ENCODE measurements at regions not wholly inside any gene's neighbourhood (a gene's known extent, or its start where the extent isn't known, plus 50 kb on each side); places are given as distances from the start of the nearest gene placed in this dataset.
"Not testable (repeated sequence)": the region's sequence is repeated elsewhere in the genome, so short reads cannot be mapped to it uniquely, and the experiment has no call there.

- no peak for DNase-seq
Observed at GRCh38 chr15:36434177-36434576, 145.2 kb upstream of the CDIN1 start.

DNA sequence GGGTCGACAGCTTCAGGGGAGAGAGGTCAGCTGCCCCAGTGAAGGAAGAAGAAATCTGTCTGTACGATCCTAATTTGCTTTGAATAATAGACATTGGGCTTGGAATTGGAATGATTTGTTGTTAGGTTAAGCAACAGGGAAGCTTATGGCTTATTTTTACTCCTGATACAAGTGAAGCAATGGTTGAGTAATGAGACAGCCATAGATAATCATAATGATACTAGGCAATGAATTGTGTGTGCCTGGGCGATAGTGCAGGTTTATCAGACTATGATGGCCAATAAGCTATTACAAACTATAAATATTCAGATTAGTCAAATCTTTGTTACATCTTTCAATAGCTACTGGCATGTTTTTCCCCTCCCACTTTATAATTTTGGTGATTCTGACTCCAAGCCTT is 140.9 kb upstream of the CDIN1 start:
- no peak for DNase-seq

- no peak for DNase-seq
Observed at GRCh38 chr15:36447373-36447772, 132.1 kb upstream of the CDIN1 start.

DNA sequence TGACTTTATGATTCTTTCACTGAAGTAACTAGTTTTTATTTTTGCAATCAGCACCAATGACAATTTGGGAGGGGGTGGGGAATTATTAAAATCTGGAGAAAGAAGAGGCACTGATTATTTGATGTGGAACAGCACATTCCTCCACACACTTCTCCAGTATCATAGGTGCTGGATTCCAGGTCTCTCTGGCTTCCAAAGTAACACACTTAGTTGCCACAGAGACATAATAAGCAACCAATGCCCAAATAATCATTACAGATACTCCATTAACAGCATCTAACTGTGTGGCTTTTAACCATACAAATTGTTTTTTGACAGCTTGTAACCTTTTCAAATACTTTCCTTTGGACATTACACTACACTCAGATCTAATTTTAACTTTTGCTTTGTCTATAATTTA is 131.0 kb upstream of the CDIN1 start:
- no peak for DNase-seq

DNA sequence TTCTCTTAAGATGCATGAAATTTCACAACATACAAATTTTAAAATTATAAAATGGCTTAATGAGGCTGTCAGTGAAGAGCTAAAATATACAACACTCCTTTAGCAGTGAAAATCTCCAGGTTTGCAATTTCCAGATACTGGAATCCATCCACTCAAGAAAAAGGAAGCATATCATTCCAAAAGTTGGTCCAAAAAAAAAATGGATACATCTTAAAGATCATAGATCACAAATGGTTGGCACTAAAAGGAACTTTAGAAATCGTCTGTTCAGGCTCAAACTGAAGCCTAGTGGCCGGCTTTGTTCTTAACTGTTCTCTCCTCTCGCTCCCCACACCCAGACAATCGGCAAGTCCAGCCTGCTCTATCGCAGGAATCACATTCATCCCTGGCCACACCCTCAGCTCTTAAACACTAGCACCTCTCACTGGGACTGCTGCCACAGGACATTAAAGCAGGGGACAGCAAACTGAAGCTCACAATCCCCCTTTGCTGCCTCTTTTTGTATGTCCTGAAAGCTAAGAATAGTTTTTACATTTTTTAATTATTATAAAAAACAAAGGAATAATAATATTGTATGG is 130.3 kb upstream of the CDIN1 start:
- no peak for DNase-seq

DNA sequence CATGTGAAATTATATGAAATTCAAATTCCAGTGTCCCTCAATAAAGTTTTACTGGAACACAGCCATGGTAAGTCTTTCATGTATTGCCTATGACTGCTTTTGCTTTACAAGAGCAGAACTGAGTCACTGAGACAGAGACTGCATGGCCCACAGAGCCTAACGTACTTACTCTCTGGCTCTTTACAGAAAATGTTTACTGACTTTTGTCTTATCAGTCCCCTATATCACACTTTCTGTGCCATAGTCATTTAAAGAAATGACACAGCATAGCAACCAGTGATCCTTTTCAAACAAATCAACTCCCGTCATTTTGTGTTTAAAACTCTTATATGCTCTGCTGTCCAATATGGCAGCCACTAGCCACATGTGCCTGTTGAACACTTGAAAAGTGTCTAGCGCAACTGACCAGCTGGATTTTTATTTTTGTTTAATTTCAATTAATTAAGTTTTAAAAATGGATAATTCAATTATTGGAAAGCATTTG is 129.7 kb upstream of the CDIN1 start:
- DNase-seq: no peak

- DNase-seq: not testable (repeated sequence)
Observed at GRCh38 chr15:36454244-36454643, 125.2 kb upstream of the CDIN1 start.

DNA sequence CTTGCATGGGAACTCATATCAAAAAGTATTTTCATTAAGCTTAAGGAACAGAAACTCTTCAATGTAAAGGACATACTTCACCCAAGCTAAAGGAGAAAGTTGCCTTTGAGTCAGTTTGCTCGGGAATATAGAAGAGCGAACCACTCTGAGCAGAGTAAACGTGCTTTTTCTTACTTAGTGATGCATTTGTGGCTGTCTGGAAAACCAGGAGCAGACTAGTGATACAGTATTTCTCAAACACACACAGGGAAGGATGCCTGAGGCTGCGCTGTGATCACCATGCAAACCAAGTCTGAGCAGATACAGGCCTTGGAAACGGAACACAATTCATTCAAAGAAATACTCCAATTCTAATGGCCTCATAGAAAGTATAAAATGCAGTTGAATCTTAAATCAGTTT is 121.0 kb upstream of the CDIN1 start:
- DNase-seq: no peak

- DNase-seq: no peak
Observed at GRCh38 chr15:36465304-36465703, 114.1 kb upstream of the CDIN1 start.

DNA sequence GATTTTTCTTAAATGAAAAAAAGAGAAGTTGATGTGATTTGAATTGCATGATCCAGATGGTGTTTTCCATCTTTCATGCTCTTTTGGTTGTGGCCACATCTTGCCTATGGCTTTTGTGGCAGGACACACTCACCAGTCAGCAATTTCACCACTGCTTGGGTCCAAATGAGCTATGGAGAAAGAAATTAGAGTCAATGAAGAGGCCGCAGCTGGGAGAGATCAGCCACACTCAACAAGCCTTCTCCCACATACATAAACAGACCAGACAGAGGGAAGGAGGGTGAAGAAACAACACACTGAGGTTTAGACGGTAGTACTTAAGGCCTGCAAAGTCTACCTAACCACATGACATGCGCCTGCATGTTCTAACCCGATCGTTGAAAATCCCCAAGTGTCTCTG is 110.7 kb upstream of the CDIN1 start:
- no peak for DNase-seq

GRCh38 chr15:36469311-36469966 is 110.0 kb upstream of the CDIN1 start:
- no peak for DNase-seq

GRCh38 chr15:36472672-36473071 is 106.8 kb upstream of the CDIN1 start:
- no peak for DNase-seq

DNA sequence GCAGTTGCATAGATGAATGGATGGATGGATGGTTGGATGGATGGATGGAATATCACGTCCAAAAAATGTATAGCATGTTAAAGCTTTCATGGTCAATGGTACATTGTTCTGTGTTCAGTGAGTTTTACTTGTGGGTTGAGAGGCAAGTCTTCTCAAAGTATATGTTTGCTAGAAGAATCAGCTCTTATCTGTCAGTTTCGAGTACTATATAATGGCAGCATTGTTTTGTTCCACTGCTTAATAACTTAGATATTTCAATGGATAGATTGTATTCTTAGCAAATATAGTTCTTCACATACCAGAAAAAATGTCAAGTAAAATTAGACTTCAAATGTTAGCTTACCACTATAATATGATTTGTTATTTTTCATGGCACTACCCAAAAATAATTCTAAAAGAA is 100.9 kb upstream of the CDIN1 start:
- DNase-seq: no peak

DNA sequence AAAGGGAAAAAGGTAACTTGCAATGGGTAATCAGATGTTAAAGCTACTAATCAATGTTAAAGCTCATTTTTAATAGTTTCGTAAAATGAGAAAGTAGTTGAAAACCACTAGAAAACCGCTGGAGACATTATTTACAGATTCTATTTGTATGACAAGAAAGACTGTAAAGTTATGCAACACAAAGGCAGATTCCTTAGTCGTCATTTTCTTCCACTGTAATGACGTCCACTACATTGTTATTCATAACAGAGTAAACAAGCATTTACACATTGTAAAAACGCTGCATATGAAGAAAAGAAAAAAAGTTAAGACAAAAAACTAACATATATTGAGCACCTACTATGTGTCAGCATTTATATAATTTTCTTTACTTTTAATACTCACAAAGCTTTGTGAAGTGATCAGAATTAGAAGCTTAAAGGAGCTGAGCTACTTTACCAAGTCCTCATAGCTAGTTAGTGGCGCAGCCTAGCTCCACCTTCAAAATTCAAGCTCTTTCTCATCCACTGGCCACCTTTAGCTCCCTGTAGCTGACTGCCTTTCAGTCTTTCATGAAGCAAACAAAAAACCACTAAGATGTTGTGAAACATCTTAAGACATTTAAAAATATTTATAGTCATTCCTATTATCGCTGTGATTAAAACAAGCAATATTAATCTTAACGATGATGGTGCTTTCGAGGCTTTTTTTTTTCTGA is 100.1 kb upstream of the CDIN1 start:
- DNase-seq: no peak

GRCh38 chr15:36481156-36481555 is 98.3 kb upstream of the CDIN1 start:
- DNase-seq: no peak

DNA sequence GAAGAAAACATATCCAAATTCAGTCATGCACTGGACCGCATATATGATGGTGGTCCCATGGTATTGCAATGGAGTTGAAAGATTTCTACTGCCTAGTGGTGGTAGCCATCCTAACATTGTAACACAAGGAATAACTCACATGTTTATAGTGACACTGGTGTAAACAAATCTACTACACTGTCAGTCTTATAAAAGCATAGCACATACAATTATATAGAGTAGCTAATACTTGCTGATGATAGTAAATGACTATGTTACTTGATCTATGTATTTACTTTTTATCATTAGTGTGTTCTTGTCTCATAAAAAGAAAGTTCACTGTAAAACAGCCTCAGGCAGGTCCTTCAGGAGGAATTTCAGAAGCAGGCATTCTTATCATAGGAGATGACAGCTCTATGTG is 96.0 kb upstream of the CDIN1 start:
- DNase-seq: no peak

DNA sequence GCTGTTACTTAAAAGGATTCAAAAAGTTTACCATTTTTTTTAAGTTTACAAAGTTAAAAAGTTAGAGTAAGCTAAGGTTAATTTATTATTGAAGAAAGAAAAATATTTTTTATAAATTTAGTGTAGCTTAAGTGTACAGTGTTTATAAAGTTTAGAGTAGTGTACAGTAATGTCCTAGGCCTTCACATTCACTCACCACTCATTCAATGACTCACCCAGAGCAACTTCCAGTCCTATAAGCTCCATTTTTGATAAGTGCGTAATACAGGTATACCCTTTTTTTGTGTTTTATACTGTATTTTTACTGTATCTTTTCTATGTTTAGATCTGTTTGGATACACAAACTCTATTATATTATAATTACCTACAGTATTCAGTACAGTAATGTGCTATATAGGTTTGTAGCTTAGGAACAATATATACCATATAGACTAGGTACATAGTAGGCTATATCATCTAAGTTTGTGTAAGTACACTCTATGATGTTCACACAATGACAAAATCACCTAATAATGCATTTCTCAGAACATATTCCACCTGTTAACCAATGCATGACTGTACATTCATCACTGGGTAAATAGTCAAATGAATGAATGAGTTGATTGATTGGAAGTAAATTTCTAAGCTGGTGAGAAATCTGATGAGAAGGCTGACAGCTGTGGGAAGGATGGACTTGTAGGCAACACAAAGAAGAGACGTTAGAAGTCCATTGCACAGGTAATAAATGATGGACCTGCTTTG is 95.2 kb upstream of the CDIN1 start:
- DNase-seq: no peak

DNA sequence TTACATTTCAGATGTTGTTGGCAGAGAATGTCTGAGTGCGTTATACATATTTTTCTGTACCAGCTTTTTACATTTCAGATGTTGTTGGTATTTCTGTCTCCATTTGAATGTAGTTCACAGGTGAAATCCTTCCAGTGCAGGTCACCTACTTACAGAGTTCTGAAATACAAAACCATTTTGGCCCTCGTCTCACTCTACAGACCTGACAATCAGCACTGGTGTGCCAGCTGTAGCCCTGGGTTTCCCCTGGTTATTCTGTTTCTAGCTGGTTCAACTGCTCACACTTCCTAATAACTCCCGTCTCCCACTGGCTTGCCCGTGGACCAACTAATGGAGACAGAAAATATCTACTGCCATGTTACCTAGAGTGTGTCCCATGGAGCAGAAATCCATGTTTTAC is 87.5 kb upstream of the CDIN1 start:
- DNase-seq: no peak

DNA sequence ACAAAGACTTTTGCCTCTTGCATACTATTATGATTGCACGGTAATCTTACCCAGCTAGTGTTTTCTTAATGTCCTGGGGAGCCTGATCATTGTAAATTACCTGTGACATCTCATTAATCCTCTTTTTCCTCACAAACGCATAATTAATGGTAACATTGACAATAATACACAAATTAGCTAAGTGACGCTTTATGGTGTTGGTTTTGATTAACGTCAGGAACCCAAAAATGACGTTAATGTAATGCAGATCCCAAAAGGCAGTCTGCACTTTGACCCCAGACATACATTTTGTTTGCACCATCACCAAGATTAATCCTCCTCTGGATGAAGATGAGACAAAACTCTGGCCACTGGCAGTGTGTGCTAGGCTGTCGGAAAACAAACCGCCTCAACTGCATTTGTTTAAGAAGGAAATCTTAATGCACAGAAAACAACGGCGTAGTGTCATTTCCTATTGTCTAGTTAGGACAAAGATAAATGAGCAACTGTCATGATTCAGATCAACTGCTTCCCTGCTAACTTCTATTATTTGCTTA is 83.9 kb upstream of the CDIN1 start:
- DNase-seq: no peak

DNA sequence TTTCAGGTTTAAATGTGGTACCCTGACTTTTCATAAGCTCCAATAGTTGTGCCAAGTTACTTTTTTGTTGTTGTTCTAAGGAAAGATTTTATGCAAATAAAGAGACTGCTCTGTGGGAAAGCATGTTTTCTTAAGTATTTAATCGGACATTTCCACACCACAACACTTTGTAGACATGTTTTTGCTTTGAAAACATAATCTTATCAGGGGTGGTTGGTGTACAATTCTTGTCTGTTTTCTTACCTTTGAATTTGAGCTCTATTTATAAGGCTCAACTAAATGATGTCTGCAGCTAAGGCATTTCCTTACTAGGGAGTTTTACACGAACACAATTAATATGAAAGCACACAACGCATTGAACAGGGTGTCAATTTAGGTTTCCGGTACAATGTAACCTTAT is 81.5 kb upstream of the CDIN1 start:
- DNase-seq: no peak

DNA sequence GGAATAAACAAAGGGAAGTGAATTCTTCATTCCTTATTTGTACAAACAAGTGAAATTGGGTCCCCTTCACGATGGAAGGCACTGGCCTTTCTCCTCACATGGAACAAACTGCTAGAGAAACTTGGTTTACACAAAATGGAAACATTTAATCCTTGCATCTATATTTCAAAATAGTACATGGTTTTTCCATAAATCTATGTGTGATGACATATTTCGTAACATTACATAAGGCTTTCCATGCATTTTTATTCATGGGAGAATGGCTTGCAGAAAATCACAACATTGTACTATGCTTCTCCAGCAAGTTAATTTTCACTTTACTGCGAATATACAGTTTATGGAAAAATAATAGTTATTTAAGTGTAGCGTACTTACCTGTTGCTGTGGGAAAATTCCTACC is 81.0 kb upstream of the CDIN1 start:
- DNase-seq: no peak

- no peak for DNase-seq
Observed at GRCh38 chr15:36498916-36499315, 80.5 kb upstream of the CDIN1 start.
